ENCODE measurements at regions not wholly inside any gene's neighbourhood (a gene's known extent, or its start where the extent isn't known, plus 50 kb on each side); places are given as distances from the start of the nearest gene placed in this dataset.
"Not testable (repeated sequence)": the region's sequence is repeated elsewhere in the genome, so short reads cannot be mapped to it uniquely, and the experiment has no call there.

- no peak for DNase-seq
- Mint-ChIP-seq H3K9me3 (no peaks in the 10 kb centered on the region), H3K27me3 (peaks cover 6% of the 10 kb centered on the region), H3K4me1 (ENCODE audit: low read depth) (no peaks in the 10 kb centered on the region), H3K27ac (no peak overlapping the region), H3K36me3 (ENCODE audit: low read depth) (no peaks in the 10 kb centered on the region), H3K4me3 (no peak overlapping the region)
Measured at GRCh38 chr5:57362951-57363350, 119.7 kb downstream of the ACTBL2 start.

GRCh38 chr5:57360871-57361270 is 121.7 kb downstream of the ACTBL2 start:
- Mint-ChIP-seq H3K27me3 (peaks cover 9% of the 10 kb centered on the region), H3K4me3 (no peak overlapping the region), H3K4me1 (ENCODE audit: low read depth) (no peaks in the 10 kb centered on the region), H3K9me3 (no peaks in the 10 kb centered on the region), H3K27ac (no peak overlapping the region), H3K36me3 (ENCODE audit: low read depth) (no peaks in the 10 kb centered on the region)
- DNase-seq = no peak

GRCh38 chr5:57358796-57359592 is 123.6 kb downstream of the ACTBL2 start:
- H3K36me3 Mint-ChIP-seq (ENCODE audit: low read depth) = no peaks in the 10 kb centered on the region
- DNase-seq = no peak
- H3K27ac Mint-ChIP-seq = no peak overlapping the region
- no peak overlapping the region for H3K4me3 Mint-ChIP-seq
- H3K27me3 Mint-ChIP-seq = peaks cover 4% of the 10 kb centered on the region
- no peaks in the 10 kb centered on the region for H3K4me1 Mint-ChIP-seq (ENCODE audit: low read depth)
- no peaks in the 10 kb centered on the region for H3K9me3 Mint-ChIP-seq

- H3K4me3 Mint-ChIP-seq; H3K27me3 Mint-ChIP-seq; H3K27ac Mint-ChIP-seq; H3K36me3 Mint-ChIP-seq (ENCODE audit: low read depth); H3K4me1 Mint-ChIP-seq (ENCODE audit: low read depth); DNase-seq; H3K9me3 Mint-ChIP-seq: not testable (repeated sequence)
Measured at GRCh38 chr5:57356850-57357249, 125.8 kb downstream of the ACTBL2 start.

GRCh38 chr5:57349214-57349613 is 133.4 kb downstream of the ACTBL2 start:
- no peak for DNase-seq
- H3K9me3 Mint-ChIP-seq = peaks cover 6% of the 10 kb centered on the region
- no peaks in the 10 kb centered on the region for H3K36me3 Mint-ChIP-seq (ENCODE audit: low read depth)
- H3K4me3 Mint-ChIP-seq = no peak overlapping the region
- peaks cover 3% of the 10 kb centered on the region for H3K27me3 Mint-ChIP-seq
- no peak overlapping the region for H3K27ac Mint-ChIP-seq
- no peaks in the 10 kb centered on the region for H3K4me1 Mint-ChIP-seq (ENCODE audit: low read depth)

GRCh38 chr5:57348376-57349140 is 134.1 kb downstream of the ACTBL2 start:
- H3K36me3 Mint-ChIP-seq (ENCODE audit: low read depth) = no peaks in the 10 kb centered on the region

GRCh38 chr5:57346328-57346727 is 136.3 kb downstream of the ACTBL2 start:
- Mint-ChIP-seq H3K27me3 (peaks cover 3% of the 10 kb centered on the region), H3K4me3 (no peak overlapping the region), H3K9me3 (peaks cover 6% of the 10 kb centered on the region), H3K27ac (no peak overlapping the region), H3K4me1 (ENCODE audit: low read depth) (no peaks in the 10 kb centered on the region), H3K36me3 (ENCODE audit: low read depth) (no peaks in the 10 kb centered on the region)
- DNase-seq = no peak

More at GRCh38 chr5:57348376-57349140, 134.1 kb downstream of the ACTBL2 start:
- no peak for DNase-seq
- no peak overlapping the region for H3K27ac Mint-ChIP-seq
- peaks cover 6% of the 10 kb centered on the region for H3K9me3 Mint-ChIP-seq
- peaks cover 3% of the 10 kb centered on the region for H3K27me3 Mint-ChIP-seq
- no peak overlapping the region for H3K4me3 Mint-ChIP-seq
- H3K4me1 Mint-ChIP-seq (ENCODE audit: low read depth) = no peaks in the 10 kb centered on the region

GRCh38 chr5:57341380-57341979 is 141.1 kb downstream of the ACTBL2 start:
- Mint-ChIP-seq H3K4me1 (ENCODE audit: low read depth) (no peaks in the 10 kb centered on the region), H3K36me3 (ENCODE audit: low read depth) (no peaks in the 10 kb centered on the region), H3K9me3 (peaks cover 6% of the 10 kb centered on the region), H3K27me3 (no peaks in the 10 kb centered on the region), H3K4me3 (no peak overlapping the region), H3K27ac (no peak overlapping the region)
- DNase-seq = no peak

- H3K4me3 Mint-ChIP-seq = no peak overlapping the region
- no peak overlapping the region for H3K27ac Mint-ChIP-seq
- no peaks in the 10 kb centered on the region for H3K9me3 Mint-ChIP-seq
- H3K27me3 Mint-ChIP-seq = no peaks in the 10 kb centered on the region
- no peaks in the 10 kb centered on the region for H3K4me1 Mint-ChIP-seq (ENCODE audit: low read depth)
- no peaks in the 10 kb centered on the region for H3K36me3 Mint-ChIP-seq (ENCODE audit: low read depth)
- DNase-seq = no peak
Measured at GRCh38 chr5:57340681-57341080, 141.9 kb downstream of the ACTBL2 start.

GRCh38 chr5:57339521-57339920 is 143.1 kb downstream of the ACTBL2 start:
- Mint-ChIP-seq H3K36me3 (ENCODE audit: low read depth) (no peaks in the 10 kb centered on the region), H3K27ac (no peak overlapping the region), H3K4me3 (no peak overlapping the region), H3K27me3 (no peaks in the 10 kb centered on the region), H3K4me1 (ENCODE audit: low read depth) (no peaks in the 10 kb centered on the region), H3K9me3 (no peaks in the 10 kb centered on the region)
- no peak for DNase-seq

GRCh38 chr5:57338868-57339340 is 143.7 kb downstream of the ACTBL2 start:
- H3K9me3 Mint-ChIP-seq = no peaks in the 10 kb centered on the region
- no peaks in the 10 kb centered on the region for H3K27me3 Mint-ChIP-seq
- H3K27ac Mint-ChIP-seq = no peak overlapping the region
- DNase-seq = no peak
- no peak overlapping the region for H3K4me3 Mint-ChIP-seq
- no peaks in the 10 kb centered on the region for H3K4me1 Mint-ChIP-seq (ENCODE audit: low read depth)
- no peaks in the 10 kb centered on the region for H3K36me3 Mint-ChIP-seq (ENCODE audit: low read depth)

GRCh38 chr5:57338068-57338867 is 144.3 kb downstream of the ACTBL2 start:
- no peak overlapping the region for H3K27ac Mint-ChIP-seq
- DNase-seq = no peak
- no peaks in the 10 kb centered on the region for H3K36me3 Mint-ChIP-seq (ENCODE audit: low read depth)
- H3K27me3 Mint-ChIP-seq = no peaks in the 10 kb centered on the region
- H3K4me3 Mint-ChIP-seq = no peak overlapping the region
- H3K9me3 Mint-ChIP-seq = no peaks in the 10 kb centered on the region
- H3K4me1 Mint-ChIP-seq (ENCODE audit: low read depth) = no peaks in the 10 kb centered on the region

- no peak for DNase-seq
- H3K36me3 Mint-ChIP-seq (ENCODE audit: low read depth) = no peaks in the 10 kb centered on the region
- no peaks in the 10 kb centered on the region for H3K9me3 Mint-ChIP-seq
- no peak overlapping the region for H3K27ac Mint-ChIP-seq
- peaks cover 3% of the 10 kb centered on the region for H3K27me3 Mint-ChIP-seq
- no peak overlapping the region for H3K4me3 Mint-ChIP-seq
- H3K4me1 Mint-ChIP-seq (ENCODE audit: low read depth) = no peaks in the 10 kb centered on the region
Measured at GRCh38 chr5:57335092-57335660, 147.4 kb downstream of the ACTBL2 start.

GRCh38 chr5:57334475-57334874 is 148.1 kb downstream of the ACTBL2 start:
- Mint-ChIP-seq H3K9me3 (no peaks in the 10 kb centered on the region), H3K4me1 (ENCODE audit: low read depth) (no peaks in the 10 kb centered on the region), H3K27ac (no peak overlapping the region), H3K36me3 (ENCODE audit: low read depth) (no peaks in the 10 kb centered on the region), H3K27me3 (peaks cover 3% of the 10 kb centered on the region), H3K4me3 (no peak overlapping the region)
- no peak for DNase-seq
